ACC112 (cell line): ENCODE measurements at regions not wholly inside any gene's neighbourhood (a gene's known extent, or its start where the extent isn't known, plus 50 kb on each side); places are given as distances from the start of the nearest gene placed in this dataset.

Source experiments
- H2AFZ ChIP-seq: fragments of 200-600 bp; sonication (generic); one replicate; pipeline ENCODE4 v1.6.0; 2017; ENCODE audit warnings: antibody characterized with exemption, low read length; ENCODE audit not compliant: unreplicated experiment
- H3K27ac ChIP-seq: fragments of 200-600 bp; sonication (generic); 2 replicates; pipeline ENCODE4 v1.5.1; 2014; ENCODE audit warnings: low read depth, mild to moderate bottlenecking, antibody characterized with exemption, low read length, moderate library complexity
- H3K27me3 ChIP-seq: fragments of 200-600 bp; sonication (generic); 2 replicates; pipeline ENCODE4 v1.6.1; 2014; ENCODE audit warnings: mild to moderate bottlenecking, antibody characterized with exemption, low read length, moderate library complexity, mixed read lengths; ENCODE audit not compliant: insufficient read depth
- H3K36me3 ChIP-seq: fragments of 200-600 bp; sonication (generic); 2 replicates; pipeline ENCODE4 v1.6.1; 2016; ENCODE audit warnings: mild to moderate bottlenecking, antibody characterized with exemption, low read length, moderate library complexity, mixed read lengths; ENCODE audit not compliant: insufficient read depth
- H3K4me1 ChIP-seq: fragments of 200-600 bp; sonication (generic); one replicate; pipeline ENCODE4 v1.6.1; 2016; ENCODE audit warnings: low read length, mixed read lengths; ENCODE audit not compliant: insufficient read depth, unreplicated experiment, control insufficient read depth
- H3K4me3 ChIP-seq: fragments of 200-600 bp; sonication (generic); 2 replicates; pipeline ENCODE4 v1.5.1; 2014; ENCODE audit warnings: mild to moderate bottlenecking, low read depth, low read length
- H3K79me2 ChIP-seq: fragments of 200-600 bp; sonication (generic); one replicate; pipeline ENCODE4 v1.6.0; 2016; ENCODE audit warnings: low read length; ENCODE audit not compliant: control insufficient read depth, unreplicated experiment, insufficient read depth

DNA sequence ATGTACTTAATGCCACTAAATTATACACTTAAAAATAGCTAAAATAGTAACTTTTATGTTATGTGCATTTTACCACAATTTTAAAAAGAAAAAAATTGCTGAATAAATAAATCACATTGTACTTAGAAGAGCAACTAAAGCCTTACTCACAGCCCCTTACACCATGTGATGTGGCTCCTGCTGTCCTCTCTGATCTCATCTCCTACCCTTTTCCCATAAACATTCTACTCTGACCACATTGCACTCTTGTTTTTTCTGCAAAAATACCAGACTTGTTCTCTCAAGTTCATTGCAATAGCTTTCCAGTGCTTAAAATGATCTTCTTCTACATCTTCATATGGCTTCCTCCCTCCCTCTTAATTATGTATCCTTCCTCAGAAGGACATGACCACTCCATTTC is 268.4 kb downstream of the ELAVL2 start:
- H3K27me3 ChIP-seq = no peaks in the 10 kb centered on the region
- no peak overlapping the region for H3K4me3 ChIP-seq
- H3K79me2 ChIP-seq = no peaks in the 10 kb centered on the region
- H3K27ac ChIP-seq = no peak overlapping the region
- no peaks in the 10 kb centered on the region for H3K36me3 ChIP-seq
- H2AFZ ChIP-seq = no peak overlapping the region
- no peaks in the 10 kb centered on the region for H3K4me1 ChIP-seq

DNA sequence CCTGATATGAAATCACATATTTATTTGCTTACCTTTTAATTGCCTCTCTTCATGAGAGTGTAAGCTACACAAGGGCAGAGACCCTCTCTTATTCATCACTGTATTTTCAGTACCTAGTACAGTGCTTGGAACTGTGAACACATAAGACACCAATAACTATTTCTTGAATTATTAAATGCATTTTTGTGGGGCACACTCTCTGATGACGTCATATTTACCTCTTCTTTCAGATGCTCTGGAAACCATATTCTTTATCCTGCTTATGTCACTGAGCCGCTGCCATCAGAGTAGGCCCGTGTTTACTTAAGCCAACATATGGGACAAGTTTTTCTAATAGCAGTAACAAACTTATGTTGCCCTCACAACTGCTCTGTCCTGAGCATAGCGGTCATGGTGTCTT is 266.5 kb downstream of the ELAVL2 start:
- Histone ChIP-seq H3K27me3 (no peaks in the 10 kb centered on the region), H3K4me3 (no peak overlapping the region), H2AFZ (no peak overlapping the region), H3K27ac (no peak overlapping the region), H3K36me3 (no peaks in the 10 kb centered on the region), H3K79me2 (no peaks in the 10 kb centered on the region), H3K4me1 (no peaks in the 10 kb centered on the region)

DNA sequence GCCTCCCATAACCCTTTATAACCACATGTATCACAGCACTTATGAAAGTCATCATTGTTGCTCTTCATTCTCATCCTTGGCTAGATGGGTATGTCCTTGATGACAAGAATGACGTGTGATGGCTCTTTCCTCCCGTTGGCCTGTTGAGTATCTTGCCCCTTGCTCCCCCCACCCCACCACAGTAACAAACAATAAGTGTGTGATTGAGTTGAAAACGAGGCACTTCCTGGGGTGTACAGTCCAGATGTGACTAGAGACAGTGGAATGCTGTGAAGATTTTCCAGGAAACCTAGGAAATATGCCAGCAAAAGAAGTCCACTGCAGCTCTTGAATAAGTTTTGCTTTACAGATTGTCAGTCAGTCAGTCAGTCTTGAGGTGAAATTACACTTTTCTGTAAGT is 262.5 kb downstream of the ELAVL2 start:
- no peaks in the 10 kb centered on the region for H3K36me3 ChIP-seq
- H3K4me1 ChIP-seq = no peaks in the 10 kb centered on the region
- H3K27ac ChIP-seq = no peak overlapping the region
- H3K4me3 ChIP-seq = no peak overlapping the region
- no peaks in the 10 kb centered on the region for H3K79me2 ChIP-seq
- H2AFZ ChIP-seq = no peak overlapping the region
- H3K27me3 ChIP-seq = no peaks in the 10 kb centered on the region

DNA sequence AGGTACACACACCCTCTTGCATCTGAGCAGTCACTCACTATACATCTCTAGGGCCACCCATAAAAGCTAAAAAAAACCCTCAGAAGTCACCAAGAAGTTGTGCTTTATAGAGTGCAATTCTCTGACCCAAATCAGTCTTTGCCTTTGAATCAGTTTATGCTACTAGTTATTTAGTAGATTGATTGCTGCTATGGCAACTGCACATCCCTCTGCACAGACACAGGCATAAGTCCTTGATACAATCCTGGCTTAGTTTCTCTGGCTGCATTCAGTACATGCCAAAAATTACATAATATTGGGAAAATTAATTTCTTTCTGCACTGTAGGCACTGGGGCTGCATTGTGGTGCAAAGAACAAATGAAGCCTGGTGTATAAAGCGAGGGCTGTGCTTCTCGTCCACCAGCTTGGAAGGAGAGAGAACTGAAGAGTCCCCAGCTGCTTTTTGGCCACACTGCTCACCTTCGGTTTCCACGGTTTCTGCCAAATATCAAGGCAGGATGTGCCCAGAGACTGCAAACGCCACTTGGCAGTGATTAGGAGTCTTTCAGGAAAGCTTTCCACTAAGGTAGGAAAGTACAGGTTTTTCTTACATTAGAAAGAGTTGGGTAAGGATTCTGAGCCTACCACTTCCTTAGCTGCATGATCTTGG is 258.4 kb downstream of the ELAVL2 start:
- H3K4me3 ChIP-seq = no peak overlapping the region
- H3K27me3 ChIP-seq = no peaks in the 10 kb centered on the region
- no peak overlapping the region for H2AFZ ChIP-seq
- no peak overlapping the region for H3K27ac ChIP-seq
- no peaks in the 10 kb centered on the region for H3K79me2 ChIP-seq
- no peaks in the 10 kb centered on the region for H3K36me3 ChIP-seq
- no peaks in the 10 kb centered on the region for H3K4me1 ChIP-seq

DNA sequence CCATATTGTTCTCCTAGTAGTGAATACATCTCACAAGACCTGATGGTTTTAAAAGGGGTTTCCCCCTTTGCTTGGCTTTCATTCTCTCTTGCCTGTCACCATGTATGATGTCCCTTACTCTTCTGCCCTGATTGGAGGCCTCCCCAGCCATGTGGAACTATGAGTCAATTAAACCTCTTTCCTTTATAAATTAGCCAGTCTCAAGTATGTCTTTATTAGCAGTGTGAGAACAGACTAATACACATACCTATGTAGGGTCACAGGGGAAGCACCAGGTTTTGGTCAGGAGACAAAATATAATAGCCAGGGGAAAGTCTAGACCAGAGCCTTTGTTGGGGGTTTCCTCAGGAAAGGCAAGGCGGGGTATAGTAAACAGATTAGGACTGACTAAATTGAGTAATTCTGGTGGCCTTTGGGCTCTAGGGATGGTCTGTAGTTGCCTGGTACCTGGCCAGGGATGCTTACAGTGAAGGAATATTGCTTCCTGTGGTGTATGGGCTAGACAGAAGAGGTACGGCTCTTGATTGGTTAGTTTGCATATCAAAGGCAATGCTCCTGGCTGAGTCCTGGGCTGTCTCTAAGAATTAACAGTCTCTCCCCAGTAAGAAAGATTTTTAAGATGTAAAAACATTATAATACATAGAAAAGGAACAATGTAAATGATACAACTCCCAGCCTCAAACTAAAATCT is 254.5 kb downstream of the ELAVL2 start:
- H3K36me3 ChIP-seq = no peaks in the 10 kb centered on the region
- H3K4me1 ChIP-seq = no peaks in the 10 kb centered on the region
- no peak overlapping the region for H3K4me3 ChIP-seq
- no peak overlapping the region for H3K27ac ChIP-seq
- no peaks in the 10 kb centered on the region for H3K79me2 ChIP-seq
- H2AFZ ChIP-seq = no peak overlapping the region
- H3K27me3 ChIP-seq = no peaks in the 10 kb centered on the region

DNA sequence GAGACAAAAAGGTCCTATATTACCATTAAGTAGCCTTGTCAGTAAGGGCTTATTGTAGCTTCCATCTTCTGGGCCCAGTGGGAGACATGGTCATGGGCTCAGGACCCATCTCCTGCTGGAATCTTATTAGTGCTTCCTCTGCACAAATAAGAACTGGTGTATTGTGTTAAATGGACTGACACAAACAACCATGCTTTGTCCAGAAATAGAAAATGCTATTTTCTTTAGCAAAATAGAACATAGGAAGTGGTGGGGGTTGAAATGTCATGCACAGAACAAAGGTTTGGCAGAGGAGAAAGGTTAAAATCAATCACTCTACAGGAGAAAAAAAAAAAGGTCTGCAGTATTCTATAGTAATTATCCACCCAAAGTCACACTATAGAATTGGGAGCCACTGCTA is 252.2 kb downstream of the ELAVL2 start:
- no peaks in the 10 kb centered on the region for H3K79me2 ChIP-seq
- no peaks in the 10 kb centered on the region for H3K4me1 ChIP-seq
- no peak overlapping the region for H3K4me3 ChIP-seq
- no peak overlapping the region for H3K27ac ChIP-seq
- H3K27me3 ChIP-seq = no peaks in the 10 kb centered on the region
- H2AFZ ChIP-seq = no peak overlapping the region
- no peaks in the 10 kb centered on the region for H3K36me3 ChIP-seq

DNA sequence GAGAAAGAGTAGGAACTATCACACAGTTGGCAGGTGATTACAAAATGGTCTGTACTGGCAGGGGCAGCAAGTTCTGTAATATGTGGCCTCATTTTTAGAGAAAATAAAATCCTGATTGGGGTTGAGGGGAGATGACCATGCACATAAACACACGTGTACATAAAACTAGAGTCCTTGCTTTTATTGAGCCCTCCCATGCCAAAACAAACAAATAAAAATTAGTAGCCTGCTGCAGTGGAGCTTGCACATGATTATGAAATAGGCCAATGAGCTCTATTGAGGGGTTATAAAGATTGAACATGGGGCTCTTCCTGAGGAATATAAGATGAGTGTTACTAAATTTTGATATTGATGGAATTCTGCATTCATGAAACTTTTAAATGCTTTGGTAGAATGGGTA is 248.4 kb downstream of the ELAVL2 start:
- H3K4me1 ChIP-seq = no peaks in the 10 kb centered on the region
- H3K4me3 ChIP-seq = no peak overlapping the region
- H3K27me3 ChIP-seq = no peaks in the 10 kb centered on the region
- no peaks in the 10 kb centered on the region for H3K79me2 ChIP-seq
- no peak overlapping the region for H3K27ac ChIP-seq
- H2AFZ ChIP-seq = no peak overlapping the region
- no peaks in the 10 kb centered on the region for H3K36me3 ChIP-seq

DNA sequence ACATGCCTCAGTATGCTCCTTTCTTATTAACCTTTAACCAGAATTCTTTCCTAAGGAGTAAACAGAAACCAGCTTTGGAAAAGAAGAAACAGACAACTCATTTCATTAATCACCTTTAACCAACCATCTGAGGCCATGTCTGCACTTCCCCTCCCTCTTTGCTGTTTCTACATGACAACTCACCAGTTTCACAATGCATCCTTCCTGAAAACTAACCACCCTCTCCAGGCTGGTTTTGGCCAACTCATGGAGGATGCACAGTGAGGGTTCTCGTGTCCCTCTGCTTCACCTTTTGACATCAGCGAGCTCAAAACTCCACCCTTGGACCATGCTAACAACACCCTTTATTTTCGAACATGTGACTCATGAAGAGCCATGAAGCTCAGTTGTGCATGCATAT is 244.1 kb downstream of the ELAVL2 start:
- no peak overlapping the region for H3K27ac ChIP-seq
- no peak overlapping the region for H3K4me3 ChIP-seq
- no peaks in the 10 kb centered on the region for H3K4me1 ChIP-seq
- H3K36me3 ChIP-seq = no peaks in the 10 kb centered on the region
- no peaks in the 10 kb centered on the region for H3K27me3 ChIP-seq
- no peak overlapping the region for H2AFZ ChIP-seq
- no peaks in the 10 kb centered on the region for H3K79me2 ChIP-seq

DNA sequence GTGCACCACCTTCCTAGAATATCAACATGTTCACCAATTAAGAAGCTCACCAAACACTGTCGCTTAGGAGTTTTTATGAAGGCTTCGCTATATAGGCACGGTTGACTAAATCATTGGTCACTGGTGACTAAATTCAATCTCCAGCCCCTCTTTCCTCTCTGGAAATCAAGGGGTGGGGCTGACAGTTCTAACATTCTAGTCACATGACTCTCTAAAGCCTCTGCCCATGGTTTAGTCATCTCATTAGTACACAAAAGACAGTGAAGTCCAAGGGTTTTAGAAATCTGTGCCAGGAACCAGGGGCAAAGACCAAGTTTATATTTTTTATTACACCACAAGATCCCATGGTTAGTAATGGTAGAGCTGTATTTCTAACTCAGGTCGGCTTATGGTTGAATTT is 243.2 kb downstream of the ELAVL2 start:
- no peaks in the 10 kb centered on the region for H3K79me2 ChIP-seq
- H2AFZ ChIP-seq = no peak overlapping the region
- no peak overlapping the region for H3K4me3 ChIP-seq
- H3K4me1 ChIP-seq = no peaks in the 10 kb centered on the region
- H3K27ac ChIP-seq = no peak overlapping the region
- H3K27me3 ChIP-seq = no peaks in the 10 kb centered on the region
- H3K36me3 ChIP-seq = no peaks in the 10 kb centered on the region

DNA sequence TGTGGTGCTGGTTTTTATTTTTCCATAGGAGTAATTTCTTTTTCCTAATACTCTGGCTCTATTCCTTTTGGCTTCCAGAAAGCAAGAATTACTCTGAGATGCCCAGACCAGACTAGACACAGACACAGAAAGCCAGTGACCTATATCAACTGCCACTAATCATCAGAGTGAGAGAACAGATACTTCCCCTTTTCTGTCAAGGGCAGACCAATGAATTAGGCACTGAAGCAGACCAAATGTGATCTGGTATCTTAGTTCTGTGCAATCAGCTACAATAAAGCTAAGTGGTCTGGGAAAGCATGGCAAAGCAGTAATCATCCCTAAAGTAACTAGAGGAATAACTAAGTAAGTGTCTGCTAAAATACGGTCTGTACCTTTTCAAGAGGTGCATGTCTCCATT is 239.1 kb downstream of the ELAVL2 start:
- Histone ChIP-seq H3K27me3 (no peaks in the 10 kb centered on the region), H2AFZ (no peak overlapping the region), H3K4me1 (no peaks in the 10 kb centered on the region), H3K4me3 (no peak overlapping the region), H3K36me3 (no peaks in the 10 kb centered on the region), H3K79me2 (no peaks in the 10 kb centered on the region), H3K27ac (no peak overlapping the region)

DNA sequence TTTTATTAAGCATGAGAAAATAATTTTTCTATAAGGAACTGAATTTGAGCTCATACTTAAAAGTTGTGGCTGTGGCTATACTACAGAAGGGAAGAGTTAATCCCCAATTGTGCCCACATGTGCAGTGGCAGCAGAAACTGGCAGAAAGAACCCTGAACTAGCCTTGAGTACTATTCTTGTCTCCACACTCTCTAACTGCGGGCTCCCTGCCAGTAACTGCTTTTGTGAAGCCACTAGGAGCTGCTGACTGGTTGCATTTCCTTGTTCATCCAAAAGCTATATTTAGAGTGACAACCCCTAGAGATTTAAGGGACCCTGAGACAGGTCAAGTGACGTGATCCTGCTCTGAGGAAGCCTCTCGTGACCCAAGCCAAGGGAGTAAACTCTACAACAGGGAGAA is 238.6 kb downstream of the ELAVL2 start:
- H3K27me3 ChIP-seq = no peaks in the 10 kb centered on the region
- H3K36me3 ChIP-seq = no peaks in the 10 kb centered on the region
- no peaks in the 10 kb centered on the region for H3K4me1 ChIP-seq
- H2AFZ ChIP-seq = no peak overlapping the region
- H3K27ac ChIP-seq = no peak overlapping the region
- H3K79me2 ChIP-seq = no peaks in the 10 kb centered on the region
- H3K4me3 ChIP-seq = no peak overlapping the region
